SK-N-SH treated with all-trans-retinoic acid at 6 μM for 48 hours (cell line): ENCODE measurements at regions not wholly inside any gene's neighbourhood (a gene's known extent, or its start where the extent isn't known, plus 50 kb on each side); places are given as distances from the start of the nearest gene placed in this dataset.

Experiments used
- ATAC-seq: fragments of 200-7000 bp; cut with Tn5 transposase; 3 replicates; pipeline ENCODE4 v1.9.1; 2020; ENCODE audit warnings: mild to moderate bottlenecking, moderate library complexity
- ARNTL ChIP-seq: fragments of 450-650 bp; formaldehyde crosslinking; IDR thresholded peaks from 2 replicates; pipeline ENCODE4 v1.5.0; 2020; ENCODE audit warnings: low read depth, mild to moderate bottlenecking, moderate library complexity, borderline replicate concordance
- BACH2 ChIP-seq: fragments of 250-450 bp; sonication (Bioruptor Pico); IDR thresholded peaks from 2 replicates; pipeline ENCODE4 v1.9.0; 2021; ENCODE audit warnings: mild to moderate bottlenecking, borderline replicate concordance
- CSDC2 ChIP-seq: fragments of 250-450 bp; sonication (Bioruptor Pico); IDR thresholded peaks from 2 replicates; pipeline ENCODE4 v1.5.0; 2020; ENCODE audit warnings: mild to moderate bottlenecking, moderate library complexity
- ESRRG ChIP-seq: fragments of 250-450 bp; sonication (Bioruptor Pico); IDR thresholded peaks from 2 replicates; pipeline ENCODE4 v1.6.1; 2021; ENCODE audit warnings: mild to moderate bottlenecking
- GLIS3 ChIP-seq: fragments of 250-450 bp; sonication (Bioruptor Pico); IDR thresholded peaks from 2 replicates; pipeline ENCODE4 v1.5.0; 2020; ENCODE audit warnings: mild to moderate bottlenecking, moderate library complexity
- ISL1 ChIP-seq: fragments of 250-450 bp; sonication (Bioruptor Pico); IDR thresholded peaks from 2 replicates; pipeline ENCODE4 v2.1.2; 2022; ENCODE audit warnings: mild to moderate bottlenecking, moderate library complexity
- OSR1 ChIP-seq: fragments of 250-450 bp; sonication (Bioruptor Pico); IDR thresholded peaks from 2 replicates; pipeline ENCODE4 v1.8.0; 2022; ENCODE audit warnings: moderate library complexity, mild to moderate bottlenecking, inconsistent platforms
- PPARA ChIP-seq: fragments of 250-450 bp; sonication (Bioruptor Pico); IDR thresholded peaks from 2 replicates; pipeline ENCODE4 v1.5.0; 2020; ENCODE audit warnings: mild to moderate bottlenecking, borderline replicate concordance
- RARB ChIP-seq: fragments of 250-450 bp; sonication (Bioruptor Pico); IDR thresholded peaks from 2 replicates; pipeline ENCODE4 v1.8.0; 2021; ENCODE audit warnings: mild to moderate bottlenecking, moderate library complexity
- SNAI2 ChIP-seq: fragments of 250-450 bp; sonication (Bioruptor Pico); IDR thresholded peaks from 2 replicates; pipeline ENCODE4 v1.5.0; 2020; ENCODE audit warnings: mild to moderate bottlenecking, moderate library complexity
- TOX ChIP-seq: fragments of 250-450 bp; sonication (Bioruptor Pico); IDR thresholded peaks from 2 replicates; pipeline ENCODE4 v1.8.0; 2021; ENCODE audit warnings: mild to moderate bottlenecking, moderate library complexity, borderline replicate concordance
- ZC3H10 ChIP-seq: fragments of 250-450 bp; sonication (Bioruptor Pico); IDR thresholded peaks from 2 replicates; pipeline ENCODE4 v1.5.1; 2021; ENCODE audit warnings: mild to moderate bottlenecking, moderate library complexity
- ZFP30 ChIP-seq: fragments of 450-650 bp; formaldehyde crosslinking; IDR thresholded peaks from 2 replicates; pipeline ENCODE4 v1.5.0; 2022; ENCODE audit warnings: mild to moderate bottlenecking, moderate library complexity
- ZNF565 ChIP-seq: fragments of 450-650 bp; formaldehyde crosslinking; conservative IDR thresholded peaks from 2 replicates; pipeline ENCODE4 v1.5.0; 2020; ENCODE audit warnings: low read depth, mild to moderate bottlenecking, moderate library complexity
- ZNF70 ChIP-seq: fragments of 450-650 bp; formaldehyde crosslinking; IDR thresholded peaks from 2 replicates; pipeline ENCODE4 v1.5.0; 2020; ENCODE audit warnings: mild to moderate bottlenecking, moderate library complexity
- ZNF8 ChIP-seq: fragments of 450-650 bp; formaldehyde crosslinking; IDR thresholded peaks from 2 replicates; pipeline ENCODE4 v1.5.0; 2020; ENCODE audit warnings: mild to moderate bottlenecking, moderate library complexity
- TF ChIP-seq, protein P1 (sequence below): fragments of 250-450 bp; sonication (Bioruptor Pico); IDR thresholded peaks from 2 replicates; pipeline ENCODE4 v1.8.0; 2020; ENCODE audit warnings: mild to moderate bottlenecking, moderate library complexity, borderline replicate concordance
- TF ChIP-seq, protein P2 (sequence below): fragments of 250-450 bp; sonication (Bioruptor Pico); IDR thresholded peaks from 2 replicates; pipeline ENCODE4 v1.5.1; 2021; ENCODE audit warnings: mild to moderate bottlenecking, moderate library complexity
- TF ChIP-seq, protein P3 (sequence below): fragments of 250-450 bp; sonication (Bioruptor Pico); IDR thresholded peaks from 2 replicates; pipeline ENCODE4 v1.5.1; 2020; ENCODE audit warnings: low read depth, mild to moderate bottlenecking, moderate library complexity
- TF ChIP-seq, protein P4 (sequence below): fragments of 250-450 bp; sonication (Bioruptor Pico); IDR thresholded peaks from 2 replicates; pipeline ENCODE4 v1.8.0; 2021; ENCODE audit warnings: low read depth, mild to moderate bottlenecking, moderate library complexity, borderline replicate concordance
- TF ChIP-seq, protein P5 (sequence below): fragments of 250-450 bp; sonication (Bioruptor Pico); IDR thresholded peaks from 2 replicates; pipeline ENCODE4 v1.5.0; 2020; ENCODE audit warnings: mild to moderate bottlenecking, moderate library complexity

DNA sequence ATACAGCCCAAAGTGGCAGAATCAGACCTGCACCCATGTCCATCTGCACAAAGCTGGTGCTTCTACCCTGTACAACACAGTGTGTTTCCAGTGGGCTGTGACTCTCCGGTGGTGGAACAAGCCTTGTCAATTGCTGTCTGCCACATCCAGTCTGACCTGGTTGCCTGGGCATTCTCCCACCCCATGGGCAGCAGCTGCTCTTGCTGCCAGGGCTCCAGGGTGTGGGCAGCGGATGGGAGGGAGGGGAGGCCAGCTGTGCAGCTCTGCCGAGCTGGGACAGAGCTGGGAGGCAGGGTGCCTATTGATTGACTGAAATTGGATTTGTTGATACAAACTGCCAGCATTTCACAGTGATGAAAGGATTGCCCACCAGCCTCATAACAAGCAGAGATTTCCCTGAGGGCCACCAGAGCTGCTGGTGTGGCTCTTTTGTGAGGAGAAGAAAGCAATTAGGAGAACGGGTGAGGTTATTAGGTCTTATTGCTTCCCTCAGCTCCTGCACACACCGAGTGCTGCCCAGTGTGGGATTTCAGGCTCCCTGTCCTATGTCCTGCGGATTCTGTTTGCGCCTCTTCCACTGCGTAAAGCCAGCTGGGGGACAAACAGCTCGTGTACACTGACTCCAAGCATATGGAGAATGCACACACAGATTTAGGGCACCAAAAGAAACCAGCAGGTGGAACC lies 150.8 kb downstream of the NRN1 start (continued):
- TF ChIP-seq ZNF565 (CRISPR knock-in tag) (no peak), ZFP30 (no peak), SNAI2 (no peak), ISL1 (CRISPR knock-in tag) (no peak)
- TF ChIP-seq, protein P1, sequence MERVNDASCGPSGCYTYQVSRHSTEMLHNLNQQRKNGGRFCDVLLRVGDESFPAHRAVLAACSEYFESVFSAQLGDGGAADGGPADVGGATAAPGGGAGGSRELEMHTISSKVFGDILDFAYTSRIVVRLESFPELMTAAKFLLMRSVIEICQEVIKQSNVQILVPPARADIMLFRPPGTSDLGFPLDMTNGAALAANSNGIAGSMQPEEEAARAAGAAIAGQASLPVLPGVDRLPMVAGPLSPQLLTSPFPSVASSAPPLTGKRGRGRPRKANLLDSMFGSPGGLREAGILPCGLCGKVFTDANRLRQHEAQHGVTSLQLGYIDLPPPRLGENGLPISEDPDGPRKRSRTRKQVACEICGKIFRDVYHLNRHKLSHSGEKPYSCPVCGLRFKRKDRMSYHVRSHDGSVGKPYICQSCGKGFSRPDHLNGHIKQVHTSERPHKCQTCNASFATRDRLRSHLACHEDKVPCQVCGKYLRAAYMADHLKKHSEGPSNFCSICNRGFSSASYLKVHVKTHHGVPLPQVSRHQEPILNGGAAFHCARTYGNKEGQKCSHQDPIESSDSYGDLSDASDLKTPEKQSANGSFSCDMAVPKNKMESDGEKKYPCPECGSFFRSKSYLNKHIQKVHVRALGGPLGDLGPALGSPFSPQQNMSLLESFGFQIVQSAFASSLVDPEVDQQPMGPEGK = no peak
- TF ChIP-seq, protein P2, sequence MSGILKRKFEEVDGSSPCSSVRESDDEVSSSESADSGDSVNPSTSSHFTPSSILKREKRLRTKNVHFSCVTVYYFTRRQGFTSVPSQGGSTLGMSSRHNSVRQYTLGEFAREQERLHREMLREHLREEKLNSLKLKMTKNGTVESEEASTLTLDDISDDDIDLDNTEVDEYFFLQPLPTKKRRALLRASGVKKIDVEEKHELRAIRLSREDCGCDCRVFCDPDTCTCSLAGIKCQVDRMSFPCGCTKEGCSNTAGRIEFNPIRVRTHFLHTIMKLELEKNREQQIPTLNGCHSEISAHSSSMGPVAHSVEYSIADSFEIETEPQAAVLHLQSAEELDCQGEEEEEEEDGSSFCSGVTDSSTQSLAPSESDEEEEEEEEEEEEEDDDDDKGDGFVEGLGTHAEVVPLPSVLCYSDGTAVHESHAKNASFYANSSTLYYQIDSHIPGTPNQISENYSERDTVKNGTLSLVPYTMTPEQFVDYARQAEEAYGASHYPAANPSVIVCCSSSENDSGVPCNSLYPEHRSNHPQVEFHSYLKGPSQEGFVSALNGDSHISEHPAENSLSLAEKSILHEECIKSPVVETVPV (CRISPR knock-in tag) = no peak

DNA sequence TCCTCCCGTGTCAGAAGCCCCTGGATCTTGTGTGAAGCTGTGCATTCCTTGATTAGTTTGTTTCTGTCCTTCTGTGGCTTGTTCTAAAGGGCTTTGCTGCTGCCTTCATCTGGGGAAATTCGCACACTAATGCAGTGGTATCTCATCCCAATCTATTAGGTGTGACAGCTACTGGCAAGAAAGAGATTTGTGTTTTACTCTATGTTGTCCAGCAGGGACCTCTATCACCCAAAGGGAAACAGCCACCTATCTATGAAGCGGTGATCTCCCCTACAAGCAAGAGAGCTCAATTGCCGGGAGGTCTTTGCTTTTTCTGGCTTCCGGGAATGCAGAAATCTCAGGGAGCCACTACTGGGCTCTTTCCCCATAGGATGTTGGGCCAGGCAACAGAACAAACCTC lies 151.8 kb downstream of the NRN1 start:
- peak; percentile 61 for ATAC-seq

DNA sequence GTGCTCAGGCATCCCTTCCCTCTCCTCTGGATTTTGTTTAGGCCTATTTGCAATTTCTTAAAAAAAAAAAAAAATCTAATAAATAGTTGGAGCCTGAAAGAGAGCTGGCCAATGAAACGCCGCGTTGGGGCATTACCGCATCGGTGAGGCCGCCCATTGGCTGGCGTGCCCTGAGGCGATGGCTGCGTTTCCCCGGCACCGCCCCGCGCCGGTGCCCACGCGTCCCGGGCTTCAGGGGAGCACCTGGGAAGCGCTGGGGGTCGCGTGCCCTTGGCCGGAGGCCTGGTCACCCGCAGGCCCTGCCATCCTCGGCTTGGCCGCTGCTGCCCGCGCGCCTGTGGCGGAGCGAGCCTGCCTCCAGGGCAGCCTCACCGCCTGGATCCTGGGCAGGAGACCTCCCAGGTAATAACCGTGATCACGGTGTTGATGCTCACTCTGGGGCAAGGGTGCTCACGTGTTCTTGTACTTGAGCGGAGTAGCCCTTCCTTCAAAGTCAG lies 155.4 kb downstream of the NRN1 start:
- ATAC-seq = no peak
- TF ChIP-seq ESRRG (no peak), ZNF70 (CRISPR knock-in tag) (no peak), GLIS3 (CRISPR knock-in tag) (no peak), CSDC2 (no peak), ZFP30 (no peak), BACH2 (no peak), OSR1 (CRISPR knock-in tag) (no peak)
- TF ChIP-seq, protein P3, sequence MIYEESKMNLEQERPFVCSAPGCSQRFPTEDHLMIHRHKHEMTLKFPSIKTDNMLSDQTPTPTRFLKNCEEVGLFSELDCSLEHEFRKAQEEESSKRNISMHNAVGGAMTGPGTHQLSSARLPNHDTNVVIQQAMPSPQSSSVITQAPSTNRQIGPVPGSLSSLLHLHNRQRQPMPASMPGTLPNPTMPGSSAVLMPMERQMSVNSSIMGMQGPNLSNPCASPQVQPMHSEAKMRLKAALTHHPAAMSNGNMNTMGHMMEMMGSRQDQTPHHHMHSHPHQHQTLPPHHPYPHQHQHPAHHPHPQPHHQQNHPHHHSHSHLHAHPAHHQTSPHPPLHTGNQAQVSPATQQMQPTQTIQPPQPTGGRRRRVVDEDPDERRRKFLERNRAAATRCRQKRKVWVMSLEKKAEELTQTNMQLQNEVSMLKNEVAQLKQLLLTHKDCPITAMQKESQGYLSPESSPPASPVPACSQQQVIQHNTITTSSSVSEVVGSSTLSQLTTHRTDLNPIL (CRISPR knock-in tag) = no peak
- TF ChIP-seq, protein P4, sequence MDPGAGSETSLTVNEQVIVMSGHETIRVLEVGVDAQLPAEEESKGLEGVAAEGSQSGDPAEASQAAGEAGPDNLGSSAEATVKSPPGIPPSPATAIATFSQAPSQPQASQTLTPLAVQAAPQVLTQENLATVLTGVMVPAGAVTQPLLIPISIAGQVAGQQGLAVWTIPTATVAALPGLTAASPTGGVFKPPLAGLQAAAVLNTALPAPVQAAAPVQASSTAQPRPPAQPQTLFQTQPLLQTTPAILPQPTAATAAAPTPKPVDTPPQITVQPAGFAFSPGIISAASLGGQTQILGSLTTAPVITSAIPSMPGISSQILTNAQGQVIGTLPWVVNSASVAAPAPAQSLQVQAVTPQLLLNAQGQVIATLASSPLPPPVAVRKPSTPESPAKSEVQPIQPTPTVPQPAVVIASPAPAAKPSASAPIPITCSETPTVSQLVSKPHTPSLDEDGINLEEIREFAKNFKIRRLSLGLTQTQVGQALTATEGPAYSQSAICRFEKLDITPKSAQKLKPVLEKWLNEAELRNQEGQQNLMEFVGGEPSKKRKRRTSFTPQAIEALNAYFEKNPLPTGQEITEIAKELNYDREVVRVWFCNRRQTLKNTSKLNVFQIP (CRISPR knock-in tag) = no peak
- TF ChIP-seq, protein P1 = no peak

More for the DNA sequence above, 151.8 kb downstream of the NRN1 start:
- TF ChIP-seq OSR1 (CRISPR knock-in tag) (no peak), SNAI2 (no peak), ISL1 (CRISPR knock-in tag) (no peak), RARB (CRISPR knock-in tag) (no peak), TOX (CRISPR knock-in tag) (no peak), ESRRG (no peak), ZNF565 (CRISPR knock-in tag) (no peak), PPARA (CRISPR knock-in tag) (no peak), ZFP30 (no peak), ZNF8 (no peak), ARNTL (CRISPR knock-in tag) (no peak), CSDC2 (no peak), ZNF70 (CRISPR knock-in tag) (no peak), ZC3H10 (no peak)
- TF ChIP-seq, protein P5, sequence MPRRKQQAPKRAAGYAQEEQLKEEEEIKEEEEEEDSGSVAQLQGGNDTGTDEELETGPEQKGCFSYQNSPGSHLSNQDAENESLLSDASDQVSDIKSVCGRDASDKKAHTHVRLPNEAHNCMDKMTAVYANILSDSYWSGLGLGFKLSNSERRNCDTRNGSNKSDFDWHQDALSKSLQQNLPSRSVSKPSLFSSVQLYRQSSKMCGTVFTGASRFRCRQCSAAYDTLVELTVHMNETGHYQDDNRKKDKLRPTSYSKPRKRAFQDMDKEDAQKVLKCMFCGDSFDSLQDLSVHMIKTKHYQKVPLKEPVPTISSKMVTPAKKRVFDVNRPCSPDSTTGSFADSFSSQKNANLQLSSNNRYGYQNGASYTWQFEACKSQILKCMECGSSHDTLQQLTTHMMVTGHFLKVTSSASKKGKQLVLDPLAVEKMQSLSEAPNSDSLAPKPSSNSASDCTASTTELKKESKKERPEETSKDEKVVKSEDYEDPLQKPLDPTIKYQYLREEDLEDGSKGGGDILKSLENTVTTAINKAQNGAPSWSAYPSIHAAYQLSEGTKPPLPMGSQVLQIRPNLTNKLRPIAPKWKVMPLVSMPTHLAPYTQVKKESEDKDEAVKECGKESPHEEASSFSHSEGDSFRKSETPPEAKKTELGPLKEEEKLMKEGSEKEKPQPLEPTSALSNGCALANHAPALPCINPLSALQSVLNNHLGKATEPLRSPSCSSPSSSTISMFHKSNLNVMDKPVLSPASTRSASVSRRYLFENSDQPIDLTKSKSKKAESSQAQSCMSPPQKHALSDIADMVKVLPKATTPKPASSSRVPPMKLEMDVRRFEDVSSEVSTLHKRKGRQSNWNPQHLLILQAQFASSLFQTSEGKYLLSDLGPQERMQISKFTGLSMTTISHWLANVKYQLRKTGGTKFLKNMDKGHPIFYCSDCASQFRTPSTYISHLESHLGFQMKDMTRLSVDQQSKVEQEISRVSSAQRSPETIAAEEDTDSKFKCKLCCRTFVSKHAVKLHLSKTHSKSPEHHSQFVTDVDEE (CRISPR knock-in tag) = no peak
- TF ChIP-seq, protein P4 (CRISPR knock-in tag) = no peak
- TF ChIP-seq, protein P2 (CRISPR knock-in tag) = no peak
